ENCODE measurements at regions not wholly inside any gene's neighbourhood (a gene's known extent, or its start where the extent isn't known, plus 50 kb on each side); places are given as distances from the start of the nearest gene placed in this dataset.

DNA sequence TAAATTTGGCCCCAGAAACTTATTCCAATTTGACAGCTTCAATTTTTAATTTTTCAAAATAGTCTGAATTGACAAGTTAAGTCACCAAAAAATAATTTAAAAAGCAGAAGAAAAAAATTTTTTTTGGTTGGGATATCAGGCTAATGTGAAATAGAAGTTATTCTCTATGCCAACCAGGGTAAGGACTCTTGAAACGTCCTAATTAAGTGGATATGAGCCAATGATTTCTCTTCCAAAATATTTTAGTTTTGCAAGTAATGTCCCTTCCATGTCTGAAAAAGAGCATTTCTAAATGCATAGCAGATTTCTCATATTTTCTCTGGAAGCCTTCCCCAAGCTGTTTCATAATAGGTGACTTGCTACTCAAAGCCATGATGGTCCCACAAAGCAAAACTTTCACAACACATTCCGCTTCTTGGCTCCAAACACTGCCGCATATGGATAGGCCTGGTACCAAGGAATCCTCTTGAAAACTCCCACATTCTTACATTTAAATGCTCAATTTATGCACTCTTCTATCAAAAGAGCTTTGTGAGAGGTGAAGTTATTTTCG is 65.1 kb downstream of the SIX6 start:
- TF ChIP-seq, protein P1, sequence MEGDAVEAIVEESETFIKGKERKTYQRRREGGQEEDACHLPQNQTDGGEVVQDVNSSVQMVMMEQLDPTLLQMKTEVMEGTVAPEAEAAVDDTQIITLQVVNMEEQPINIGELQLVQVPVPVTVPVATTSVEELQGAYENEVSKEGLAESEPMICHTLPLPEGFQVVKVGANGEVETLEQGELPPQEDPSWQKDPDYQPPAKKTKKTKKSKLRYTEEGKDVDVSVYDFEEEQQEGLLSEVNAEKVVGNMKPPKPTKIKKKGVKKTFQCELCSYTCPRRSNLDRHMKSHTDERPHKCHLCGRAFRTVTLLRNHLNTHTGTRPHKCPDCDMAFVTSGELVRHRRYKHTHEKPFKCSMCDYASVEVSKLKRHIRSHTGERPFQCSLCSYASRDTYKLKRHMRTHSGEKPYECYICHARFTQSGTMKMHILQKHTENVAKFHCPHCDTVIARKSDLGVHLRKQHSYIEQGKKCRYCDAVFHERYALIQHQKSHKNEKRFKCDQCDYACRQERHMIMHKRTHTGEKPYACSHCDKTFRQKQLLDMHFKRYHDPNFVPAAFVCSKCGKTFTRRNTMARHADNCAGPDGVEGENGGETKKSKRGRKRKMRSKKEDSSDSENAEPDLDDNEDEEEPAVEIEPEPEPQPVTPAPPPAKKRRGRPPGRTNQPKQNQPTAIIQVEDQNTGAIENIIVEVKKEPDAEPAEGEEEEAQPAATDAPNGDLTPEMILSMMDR (IDR thresholded peaks at IDR 0.05) = no peak
- TF ChIP-seq POLR2A (IDR thresholded peaks at IDR 0.05) = no peak
